Adrenal gland (tissue), 5 donors: ENCODE measurements at regions not wholly inside any gene's neighbourhood (a gene's known extent, or its start where the extent isn't known, plus 50 kb on each side); places are given as distances from the start of the nearest gene placed in this dataset.

Experiments
- POLR2A ChIP-seq, 2 donors: fragments of 450-650 bp; IDR thresholded peaks; one replicate each; pipeline ENCODE4 v1.6.1; 2017; ENCODE audit warnings: antibody characterized with exemption in 2 of 2, mild to moderate bottlenecking in 2 of 2, moderate library complexity in 1 of 2
- TF ChIP-seq, protein P1 (sequence below), 6 experiments: fragments of 450-650 bp in 4 of 6; fragments of 200-600 bp in 2 of 6; sonication (generic) in 1 of 6; IDR thresholded peaks; 1 replicate in 5 of 6; 2 replicates in 1 of 6; pipeline versions ENCODE4 v1.5.1 to v1.8.0; 2016 to 2021; ENCODE audit warnings: antibody characterized with exemption in 6 of 6, mild to moderate bottlenecking in 2 of 6, moderate library complexity in 1 of 6
- donor health status: DM: no; HTN: no; CAD: no.

GRCh38 chr9:96171728-96172127 is 130.2 kb downstream of the HSD17B3 start:
- TF ChIP-seq, protein P1, sequence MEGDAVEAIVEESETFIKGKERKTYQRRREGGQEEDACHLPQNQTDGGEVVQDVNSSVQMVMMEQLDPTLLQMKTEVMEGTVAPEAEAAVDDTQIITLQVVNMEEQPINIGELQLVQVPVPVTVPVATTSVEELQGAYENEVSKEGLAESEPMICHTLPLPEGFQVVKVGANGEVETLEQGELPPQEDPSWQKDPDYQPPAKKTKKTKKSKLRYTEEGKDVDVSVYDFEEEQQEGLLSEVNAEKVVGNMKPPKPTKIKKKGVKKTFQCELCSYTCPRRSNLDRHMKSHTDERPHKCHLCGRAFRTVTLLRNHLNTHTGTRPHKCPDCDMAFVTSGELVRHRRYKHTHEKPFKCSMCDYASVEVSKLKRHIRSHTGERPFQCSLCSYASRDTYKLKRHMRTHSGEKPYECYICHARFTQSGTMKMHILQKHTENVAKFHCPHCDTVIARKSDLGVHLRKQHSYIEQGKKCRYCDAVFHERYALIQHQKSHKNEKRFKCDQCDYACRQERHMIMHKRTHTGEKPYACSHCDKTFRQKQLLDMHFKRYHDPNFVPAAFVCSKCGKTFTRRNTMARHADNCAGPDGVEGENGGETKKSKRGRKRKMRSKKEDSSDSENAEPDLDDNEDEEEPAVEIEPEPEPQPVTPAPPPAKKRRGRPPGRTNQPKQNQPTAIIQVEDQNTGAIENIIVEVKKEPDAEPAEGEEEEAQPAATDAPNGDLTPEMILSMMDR (IDR thresholded peaks at IDR 0.05) = no peak
- no peak for TF ChIP-seq POLR2A (IDR thresholded peaks at IDR 0.05)
